ENCODE measurements at regions not wholly inside any gene's neighbourhood (a gene's known extent, or its start where the extent isn't known, plus 50 kb on each side); places are given as distances from the start of the nearest gene placed in this dataset.

GRCh38 chr3:164514576-164514975, 563.7 kb downstream of the SI start:
- H3K4me3 ChIP-seq (ENCODE audit: control extremely low read depth in 1 of 5, extremely low read depth in 1 of 5, insufficient read depth in 1 of 5, low read depth in 2 of 5, low read length in 4 of 5) = no peak overlapping the region
- Mint-ChIP-seq H3K9me3 (ENCODE audit: insufficient read depth) (peaks cover 8% of the 10 kb centered on the region), H3K4me3 (no peak overlapping the region), H3K4me1 (no peaks in the 10 kb centered on the region), H3K27ac (no peak overlapping the region), H3K27me3 (no peaks in the 10 kb centered on the region)
- peaks cover 0 to 17% (median 0%) of the 10 kb centered on the region in 3 donors for H3K9me3 ChIP-seq (ENCODE audit: control extremely low read depth in 1 of 3, control insufficient read depth in 2 of 3, insufficient read depth in 1 of 3, low read length in 2 of 3)
- POLR2A ChIA-PET = no interaction called here
- no peak for DNase-seq
- H3K79me2 ChIP-seq (ENCODE audit: control insufficient read depth, insufficient read depth, low read length) = no peaks in the 10 kb centered on the region
- no peak overlapping the region for H3K4me2 ChIP-seq (replicated peaks; ENCODE audit: low read depth, low read length, poor library complexity, severe bottlenecking)
- H4K20me1 ChIP-seq (ENCODE audit: control insufficient read depth, insufficient read depth, low read length, poor library complexity, severe bottlenecking) = no peaks in the 10 kb centered on the region
- no peak overlapping the region for H2AFZ ChIP-seq (ENCODE audit: insufficient read depth, low read depth, low read length, poor library complexity, severe bottlenecking)
- H3K9ac ChIP-seq (ENCODE audit: low read length) = no peak overlapping the region
- no peaks in the 10 kb centered on the region for H3K36me3 ChIP-seq (replicated peaks in 1 of 2; ENCODE audit: control extremely low read depth in 1 of 2, control insufficient read depth in 1 of 2, extremely low read depth in 1 of 2, insufficient read depth in 2 of 2, low read length in 1 of 2)
- no peak for ATAC-seq (ENCODE audit: low read depth)
- no peaks in the 10 kb centered on the region for H3K4me1 ChIP-seq (ENCODE audit: control insufficient read depth in 2 of 2, insufficient read depth in 2 of 2, low read length in 2 of 2)
- H3K27ac ChIP-seq (ENCODE audit: low read length in 2 of 2) = no peak overlapping the region
- no peaks in the 10 kb centered on the region for H3K27me3 ChIP-seq (replicated peaks in 1 of 4; ENCODE audit: control extremely low read depth in 1 of 4, control insufficient read depth in 3 of 4, insufficient read depth in 4 of 4, low read length in 3 of 4)
- no peak for TF ChIP-seq EZH2 (IDR thresholded peaks at IDR 0.05; ENCODE audit: borderline replicate concordance, insufficient read depth, low read depth, low read length, poor library complexity, severe bottlenecking)
- TF ChIP-seq CTCF (IDR thresholded peaks at IDR 0.05) = no peak
- CTCF ChIA-PET = no interaction called here
- intact Hi-C loops (cut with micrococcal nuclease) = no loop called here
- WGBS (ENCODE audit: insufficient coverage) = 100% methylated on average over 4 of the region's 6 CpGs

- Mint-ChIP-seq H3K4me3 (no peak overlapping the region), H3K27ac (no peak overlapping the region), H3K27me3 (no peaks in the 10 kb centered on the region), H3K4me1 (no peaks in the 10 kb centered on the region), H3K9me3 (ENCODE audit: insufficient read depth) (peaks cover 6% of the 10 kb centered on the region)
- Histone ChIP-seq H3K9me3 (ENCODE audit: control extremely low read depth in 1 of 3, control insufficient read depth in 2 of 3, insufficient read depth in 1 of 3, low read length in 2 of 3) (no peaks in the 10 kb centered on the region), H2AFZ (ENCODE audit: insufficient read depth, low read depth, low read length, poor library complexity, severe bottlenecking) (no peak overlapping the region), H3K27ac (ENCODE audit: low read length in 2 of 2) (no peak overlapping the region), H3K27me3 (replicated peaks in 1 of 4; ENCODE audit: control extremely low read depth in 1 of 4, control insufficient read depth in 3 of 4, insufficient read depth in 4 of 4, low read length in 3 of 4) (no peaks in the 10 kb centered on the region), H4K20me1 (ENCODE audit: control insufficient read depth, insufficient read depth, low read length, poor library complexity, severe bottlenecking) (no peaks in the 10 kb centered on the region), H3K79me2 (ENCODE audit: control insufficient read depth, insufficient read depth, low read length) (no peaks in the 10 kb centered on the region), H3K4me1 (ENCODE audit: control insufficient read depth in 2 of 2, insufficient read depth in 2 of 2, low read length in 2 of 2) (no peaks in the 10 kb centered on the region), H3K4me3 (ENCODE audit: control extremely low read depth in 1 of 5, extremely low read depth in 1 of 5, insufficient read depth in 1 of 5, low read depth in 2 of 5, low read length in 4 of 5) (no peak overlapping the region), H3K9ac (ENCODE audit: low read length) (no peak overlapping the region), H3K4me2 (replicated peaks; ENCODE audit: low read depth, low read length, poor library complexity, severe bottlenecking) (no peak overlapping the region), H3K36me3 (replicated peaks in 1 of 2; ENCODE audit: control extremely low read depth in 1 of 2, control insufficient read depth in 1 of 2, extremely low read depth in 1 of 2, insufficient read depth in 2 of 2, low read length in 1 of 2) (no peaks in the 10 kb centered on the region)
- intact Hi-C loops (cut with micrococcal nuclease) = no loop called here
- ChIA-PET CTCF (no interaction called here), POLR2A (no interaction called here)
- no peak for TF ChIP-seq CTCF (IDR thresholded peaks at IDR 0.05)
- no peak for TF ChIP-seq EZH2 (IDR thresholded peaks at IDR 0.05; ENCODE audit: borderline replicate concordance, insufficient read depth, low read depth, low read length, poor library complexity, severe bottlenecking)
- DNase-seq (no peak), ATAC-seq (ENCODE audit: low read depth) (no peak)
Measured at GRCh38 chr3:164507886-164508285, 570.4 kb downstream of the SI start.

All from B cell (primary cell).